Colonic mucosa (tissue), 4 donors: ENCODE measurements at regions not wholly inside any gene's neighbourhood (a gene's known extent, or its start where the extent isn't known, plus 50 kb on each side); places are given as distances from the start of the nearest gene placed in this dataset.
"Not testable (repeated sequence)": the region's sequence is repeated elsewhere in the genome, so short reads cannot be mapped to it uniquely, and the experiment has no call there.

Source experiments
- DNase-seq: peaks from one replicate; pipeline ENCODE4 v3.0.0-alpha.2; 2020
- H3K27ac ChIP-seq: fragments of 200-600 bp; one replicate; pipeline ENCODE4 v1.8.0; 2021
- H3K27me3 ChIP-seq: fragments of 200-600 bp; one replicate; pipeline ENCODE4 v1.8.0; 2021
- H3K36me3 ChIP-seq: fragments of 200-600 bp; one replicate; pipeline ENCODE4 v1.8.0; 2021
- H3K4me1 ChIP-seq: fragments of 200-600 bp; one replicate; pipeline ENCODE4 v1.8.0; 2021; ENCODE audit warnings: mild to moderate bottlenecking
- H3K4me3 ChIP-seq: fragments of 200-600 bp; one replicate; pipeline ENCODE4 v1.8.0; 2021
- H3K9ac ChIP-seq, 2 donors: one replicate each; pipeline ENCODE4 v1.7.0; 2013; ENCODE audit warnings: control low read depth in 2 of 2, low read depth in 2 of 2, low read length in 2 of 2
- H3K9me3 ChIP-seq: fragments of 200-600 bp; one replicate; pipeline ENCODE4 v1.8.0; 2021
- intact Hi-C: fragments of 100-400 bp; cut with DNase I; formaldehyde crosslinking; loops from one replicate; pipeline ENCODE4 v1.14.1; 2022
- TF ChIP-seq, protein P1 (sequence below): fragments of 200-600 bp; IDR thresholded peaks from one replicate; pipeline ENCODE4 v1.8.0; 2022; ENCODE audit warnings: antibody characterized with exemption, mild to moderate bottlenecking
- donor health status: healthy.
- donor health status: DM: no; HTN: no; CAD: no.
- donor health status: DM: no; HTN: no; CAD: no.

DNA sequence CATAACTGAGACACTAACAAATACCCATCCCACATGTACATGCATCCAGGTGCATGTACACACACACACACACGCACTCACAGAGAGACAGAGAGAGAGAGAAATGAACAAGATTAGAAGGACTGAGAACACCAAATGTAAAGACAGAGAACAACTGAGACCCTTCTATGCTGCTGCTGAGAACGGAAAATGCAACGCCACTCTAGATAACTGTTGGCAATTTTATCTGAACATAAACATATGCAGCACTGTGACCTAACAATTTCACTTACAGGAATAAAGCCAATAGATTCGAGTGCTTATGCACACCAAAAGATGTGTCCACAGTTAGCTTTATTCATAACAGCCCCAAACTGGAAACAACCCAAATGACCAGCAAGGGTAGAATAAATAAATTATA lies 103.8 kb upstream of the LY86 start:
- Histone ChIP-seq H3K4me3 (no peak overlapping the region), H3K27ac (no peak overlapping the region), H3K9ac (no peak overlapping the region), H3K27me3 (no peaks in the 10 kb centered on the region), H3K4me1 (no peaks in the 10 kb centered on the region), H3K9me3 (no peaks in the 10 kb centered on the region), H3K36me3 (no peaks in the 10 kb centered on the region)
- DNase-seq = no peak
- intact Hi-C loops = no loop called here
- TF ChIP-seq, protein P1, sequence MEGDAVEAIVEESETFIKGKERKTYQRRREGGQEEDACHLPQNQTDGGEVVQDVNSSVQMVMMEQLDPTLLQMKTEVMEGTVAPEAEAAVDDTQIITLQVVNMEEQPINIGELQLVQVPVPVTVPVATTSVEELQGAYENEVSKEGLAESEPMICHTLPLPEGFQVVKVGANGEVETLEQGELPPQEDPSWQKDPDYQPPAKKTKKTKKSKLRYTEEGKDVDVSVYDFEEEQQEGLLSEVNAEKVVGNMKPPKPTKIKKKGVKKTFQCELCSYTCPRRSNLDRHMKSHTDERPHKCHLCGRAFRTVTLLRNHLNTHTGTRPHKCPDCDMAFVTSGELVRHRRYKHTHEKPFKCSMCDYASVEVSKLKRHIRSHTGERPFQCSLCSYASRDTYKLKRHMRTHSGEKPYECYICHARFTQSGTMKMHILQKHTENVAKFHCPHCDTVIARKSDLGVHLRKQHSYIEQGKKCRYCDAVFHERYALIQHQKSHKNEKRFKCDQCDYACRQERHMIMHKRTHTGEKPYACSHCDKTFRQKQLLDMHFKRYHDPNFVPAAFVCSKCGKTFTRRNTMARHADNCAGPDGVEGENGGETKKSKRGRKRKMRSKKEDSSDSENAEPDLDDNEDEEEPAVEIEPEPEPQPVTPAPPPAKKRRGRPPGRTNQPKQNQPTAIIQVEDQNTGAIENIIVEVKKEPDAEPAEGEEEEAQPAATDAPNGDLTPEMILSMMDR = no peak

DNA sequence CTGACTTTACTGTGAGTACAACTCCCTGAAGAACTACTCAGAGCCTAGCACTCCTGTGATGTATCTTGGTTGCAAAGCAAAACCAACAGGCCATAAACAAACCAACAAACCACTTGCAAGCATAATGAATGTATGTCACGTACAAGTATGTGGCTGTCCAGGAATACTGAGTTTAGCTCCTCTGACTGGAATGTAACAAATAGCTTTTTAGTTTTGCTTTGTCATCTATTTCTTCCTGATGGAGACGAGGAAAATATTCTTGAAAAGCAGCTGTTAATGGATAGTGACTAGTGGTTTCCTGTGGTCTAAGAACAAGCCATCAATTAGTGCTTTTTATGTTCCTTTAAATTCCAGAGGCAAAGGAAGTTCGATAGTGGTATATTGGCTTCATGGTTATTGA lies 101.9 kb upstream of the LY86 start:
- no peaks in the 10 kb centered on the region for H3K4me1 ChIP-seq
- intact Hi-C loops = no loop called here

DNA sequence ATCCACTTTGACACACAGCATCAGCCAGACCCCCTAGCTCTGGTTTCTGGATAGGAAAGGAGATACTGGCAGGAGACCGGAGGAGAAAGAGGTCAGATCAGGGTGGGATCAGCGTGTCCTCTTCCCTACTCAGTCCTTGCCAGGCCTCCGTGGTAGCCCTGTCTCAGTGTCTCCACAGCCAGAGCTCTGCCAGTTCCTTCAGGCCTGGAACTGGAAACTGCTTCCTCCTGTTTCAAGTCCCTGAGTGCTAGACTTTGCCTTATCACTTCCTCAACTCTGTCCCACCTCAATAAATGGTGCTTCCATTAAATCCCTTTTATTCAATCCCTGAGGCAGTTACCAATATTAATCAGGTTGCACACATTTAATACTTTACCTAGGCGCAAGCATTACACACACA lies 96.8 kb upstream of the LY86 start:
- Histone ChIP-seq H3K4me3 (no peak overlapping the region), H3K27me3 (no peaks in the 10 kb centered on the region), H3K4me1 (no peaks in the 10 kb centered on the region), H3K27ac (no peak overlapping the region), H3K9me3 (no peaks in the 10 kb centered on the region), H3K9ac (no peak overlapping the region), H3K36me3 (no peaks in the 10 kb centered on the region)
- intact Hi-C loops = no loop called here
- TF ChIP-seq, protein P1 = no peak
- DNase-seq = no peak

More for the DNA sequence above, 101.9 kb upstream of the LY86 start:
- H3K4me3 ChIP-seq = no peak overlapping the region
- DNase-seq = no peak
- H3K36me3 ChIP-seq = no peaks in the 10 kb centered on the region
- no peak overlapping the region for H3K27ac ChIP-seq
- no peaks in the 10 kb centered on the region for H3K27me3 ChIP-seq
- TF ChIP-seq, protein P1 = no peak
- H3K9me3 ChIP-seq = no peaks in the 10 kb centered on the region
- no peak overlapping the region for H3K9ac ChIP-seq

DNA sequence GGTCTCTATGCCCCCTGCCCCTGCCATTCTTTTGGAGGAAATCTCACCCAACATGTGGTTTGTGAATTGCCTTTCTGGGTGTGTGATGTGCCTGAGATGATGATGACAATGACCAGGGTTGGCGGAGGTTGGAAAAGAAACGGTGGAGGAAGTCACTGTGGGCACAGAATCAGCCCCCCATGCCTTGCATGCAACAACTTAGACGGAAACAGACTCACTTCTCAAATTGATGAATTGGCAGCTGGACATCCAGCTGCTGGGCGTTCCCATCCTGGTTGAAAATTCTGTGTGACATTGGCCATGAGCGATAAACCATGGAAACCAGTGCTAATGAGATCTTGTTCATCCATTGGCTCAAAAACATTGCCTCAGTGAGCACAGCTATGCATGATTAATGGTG lies 95.8 kb upstream of the LY86 start:
- no peak overlapping the region for H3K9ac ChIP-seq
- H3K9me3 ChIP-seq = no peaks in the 10 kb centered on the region
- no peaks in the 10 kb centered on the region for H3K27me3 ChIP-seq
- H3K36me3 ChIP-seq = no peaks in the 10 kb centered on the region
- intact Hi-C loops = no loop called here
- DNase-seq = no peak
- H3K27ac ChIP-seq = no peak overlapping the region
- TF ChIP-seq, protein P1 = no peak
- H3K4me3 ChIP-seq = no peak overlapping the region
- no peaks in the 10 kb centered on the region for H3K4me1 ChIP-seq

DNA sequence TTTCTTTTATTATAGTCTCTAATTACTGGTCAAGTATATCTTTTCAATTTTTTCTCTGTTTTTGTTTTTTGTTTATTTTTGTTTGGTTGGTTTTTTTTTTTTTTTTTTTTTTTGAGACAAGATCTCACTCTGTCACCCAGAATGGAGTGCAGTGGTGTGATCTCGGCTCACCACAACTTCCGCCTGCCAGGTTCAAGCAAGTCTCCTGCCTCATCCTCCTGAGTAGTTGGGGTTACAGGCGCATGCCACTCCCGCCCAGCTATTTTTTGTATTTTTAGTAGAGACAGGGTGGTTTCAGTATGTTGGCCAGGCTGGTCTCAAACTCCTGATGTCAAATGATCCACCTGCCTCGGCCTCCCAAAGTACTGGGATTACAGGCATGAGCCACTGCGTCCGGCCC lies 94.4 kb upstream of the LY86 start:
- intact Hi-C loops, H3K4me1 ChIP-seq, H3K9ac ChIP-seq, H3K27me3 ChIP-seq, DNase-seq, H3K4me3 ChIP-seq, H3K36me3 ChIP-seq, H3K27ac ChIP-seq, H3K9me3 ChIP-seq: not testable (repeated sequence)

DNA sequence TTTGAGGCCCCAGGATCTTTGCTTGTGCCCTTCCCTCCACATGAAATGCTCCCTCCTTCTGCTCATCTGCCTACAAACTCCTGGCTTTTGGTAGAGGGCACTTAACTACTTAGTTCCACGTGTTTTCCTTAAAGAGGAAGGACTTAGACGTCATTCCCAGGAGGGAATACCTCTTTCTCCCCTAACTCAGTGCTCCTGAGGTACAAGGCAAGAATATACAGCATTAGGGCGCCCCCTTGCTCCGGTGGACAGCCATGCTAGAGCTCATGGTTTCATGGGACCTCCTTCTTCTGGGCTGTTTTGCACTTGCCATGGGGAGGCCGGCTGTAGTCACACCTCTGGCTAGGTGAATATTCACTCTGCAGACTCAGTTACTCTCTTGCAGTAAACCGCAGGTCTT lies 93.8 kb upstream of the LY86 start:
- DNase-seq = peak; percentile 41
- no peaks in the 10 kb centered on the region for H3K9me3 ChIP-seq
- H3K4me3 ChIP-seq = no peak overlapping the region
- intact Hi-C loops = no loop called here
- H3K27ac ChIP-seq = no peak overlapping the region
- H3K36me3 ChIP-seq = no peaks in the 10 kb centered on the region
- no peak overlapping the region for H3K9ac ChIP-seq
- H3K4me1 ChIP-seq = no peaks in the 10 kb centered on the region
- H3K27me3 ChIP-seq = no peaks in the 10 kb centered on the region
- TF ChIP-seq, protein P1 = peak; percentile 27
